Iris pigment epithelial cell (primary cell): ENCODE measurements at regions not wholly inside any gene's neighbourhood (a gene's known extent, or its start where the extent isn't known, plus 50 kb on each side); places are given as distances from the start of the nearest gene placed in this dataset.
"Not testable (repeated sequence)": the region's sequence is repeated elsewhere in the genome, so short reads cannot be mapped to it uniquely, and the experiment has no call there.

Experiments
- DNase-seq: peaks from one replicate; pipeline ENCODE4 v3.0.0-alpha.2; 2011; ENCODE audit warnings: low read depth

- DNase-seq = no peak
These were observed 82.2 kb upstream of the ID2 start for GRCh38 chr2:8599421-8600242.

DNA sequence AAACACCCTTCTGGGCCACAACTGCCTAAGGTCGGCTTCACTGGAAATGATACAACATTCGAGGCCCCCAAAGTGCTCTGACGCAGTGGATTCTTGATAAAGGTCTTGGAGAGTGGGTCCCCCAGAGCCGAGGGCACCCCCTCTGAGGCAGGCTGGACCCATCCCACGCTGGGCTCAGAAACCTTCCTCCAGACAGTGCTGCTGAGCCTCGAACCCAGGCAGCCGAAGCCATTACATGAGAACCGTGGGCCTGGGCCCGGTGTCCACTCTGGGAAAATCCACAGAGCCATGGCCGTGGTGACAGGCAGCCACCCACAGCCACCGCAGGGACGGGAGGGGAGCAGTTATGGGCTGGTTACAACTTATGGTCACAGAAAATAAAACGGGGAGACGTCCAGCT, 81.4 kb upstream of the ID2 start:
- DNase-seq = no peak

DNA sequence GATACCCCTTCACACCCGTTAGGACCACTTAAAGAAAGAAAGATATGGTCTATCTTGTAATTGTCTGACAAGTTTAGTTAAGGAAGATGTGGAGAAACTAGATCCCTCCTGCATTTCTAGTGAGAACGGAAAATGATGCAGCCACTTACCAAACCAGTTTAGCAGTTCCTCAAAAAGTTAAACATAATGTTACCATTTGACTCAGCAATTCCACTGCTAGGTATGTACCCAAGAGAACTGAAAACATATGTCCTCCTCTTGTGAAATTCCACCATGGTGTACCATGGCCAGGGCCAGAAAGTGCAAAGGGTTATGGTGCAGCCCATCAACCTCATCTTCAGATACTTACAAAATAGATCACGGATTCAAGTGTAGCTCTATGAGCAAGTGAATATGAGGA, 79.0 kb upstream of the ID2 start:
- no peak for DNase-seq

GRCh38 chr2:8603356-8603755, 78.5 kb upstream of the ID2 start:
- not testable (repeated sequence) for DNase-seq

DNA sequence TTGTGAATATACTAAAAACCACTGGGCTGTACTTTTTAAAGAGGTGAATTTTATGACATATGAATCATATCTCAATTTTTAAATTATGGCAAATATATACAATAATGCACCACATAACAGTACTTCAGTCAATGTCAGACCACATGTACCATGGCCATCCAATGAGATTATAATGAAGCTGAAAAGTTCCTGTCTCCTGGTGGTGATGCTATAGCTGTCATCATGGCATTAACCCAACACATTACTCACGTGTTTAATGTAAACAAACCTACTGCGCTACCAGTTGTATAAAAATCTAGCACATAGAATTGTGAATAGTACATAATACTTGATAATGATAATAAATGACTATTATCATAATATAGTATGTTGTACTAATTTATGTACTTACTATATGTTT, 77.6 kb upstream of the ID2 start:
- peak; percentile 25 for DNase-seq

- DNase-seq = peak; percentile 32
These were observed 76.3 kb upstream of the ID2 start for GRCh38 chr2:8605351-8606065.

- no peak for DNase-seq
These were observed 75.6 kb upstream of the ID2 start for GRCh38 chr2:8606226-8606625.

DNA sequence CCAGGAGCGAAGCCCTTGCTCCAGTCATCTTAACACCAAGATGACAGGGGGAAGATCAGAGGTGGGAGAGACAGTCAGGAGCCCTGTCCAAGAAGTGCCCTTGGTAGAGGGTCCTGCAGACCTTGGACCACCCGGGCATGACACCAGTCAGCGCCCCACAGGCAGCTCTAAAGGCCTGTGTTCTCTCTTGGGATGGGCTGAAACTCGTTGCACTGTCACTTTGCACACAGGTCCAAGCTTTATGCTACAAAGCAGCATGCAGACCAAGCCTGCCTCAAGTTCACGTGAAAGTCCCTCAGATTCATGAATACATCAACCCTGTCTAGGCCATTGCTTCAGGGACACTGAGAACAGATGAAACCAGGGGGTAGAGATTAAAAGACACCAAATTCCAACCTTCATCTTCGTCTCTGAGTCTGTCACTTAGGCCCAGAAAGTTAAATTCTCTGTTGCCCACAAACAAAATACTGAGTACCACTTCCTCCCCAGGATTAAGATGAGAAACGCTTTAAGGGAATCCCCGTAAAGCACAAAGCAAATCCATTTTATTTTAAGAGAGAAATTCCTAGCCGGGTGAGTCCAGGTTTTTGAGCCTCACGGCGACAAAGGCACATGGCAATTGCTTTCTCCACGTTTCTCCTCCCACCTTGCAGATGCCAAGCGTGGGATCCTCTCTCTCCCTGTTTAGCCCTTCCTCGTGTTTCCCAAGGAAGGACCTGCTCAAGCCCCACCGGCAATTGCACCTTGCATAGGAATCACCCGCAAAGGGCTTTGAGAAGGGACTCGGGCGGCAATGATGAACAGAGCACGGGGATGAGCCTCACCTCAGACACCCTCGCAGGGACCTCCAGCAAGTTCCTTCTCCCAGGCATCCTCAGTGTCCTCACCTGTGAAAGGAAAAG, 75.0 kb upstream of the ID2 start:
- DNase-seq = no peak

GRCh38 chr2:8607606-8608005, 74.2 kb upstream of the ID2 start:
- peak; percentile 71 for DNase-seq

DNA sequence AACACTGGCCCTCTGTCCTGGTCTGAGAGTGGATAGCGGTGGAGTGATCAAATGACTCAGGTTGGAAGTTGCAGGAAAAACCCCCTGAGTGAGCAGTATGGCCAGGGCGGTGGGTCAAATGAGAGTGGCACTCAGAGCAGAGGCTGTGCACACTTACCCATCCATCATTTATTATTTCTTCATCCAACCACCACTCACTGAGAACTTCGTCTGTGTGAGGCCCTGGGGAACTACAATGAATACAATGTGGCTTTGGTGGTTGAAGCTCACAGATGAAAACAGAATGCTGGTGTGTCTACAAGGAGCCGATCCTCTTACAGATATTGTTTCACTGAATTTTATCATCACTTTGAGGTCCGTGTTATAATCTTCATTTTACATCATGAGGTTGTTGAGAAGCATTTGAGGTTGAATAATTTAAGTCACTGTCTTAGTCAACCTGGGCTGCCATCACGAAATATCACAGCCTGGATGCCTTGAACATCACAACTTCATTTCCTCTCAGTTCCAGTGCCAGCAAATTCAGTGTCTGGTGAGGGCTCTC, 73.4 kb upstream of the ID2 start:
- peak; percentile 4 for DNase-seq

- DNase-seq = peak; percentile 19
These were observed 72.5 kb upstream of the ID2 start for GRCh38 chr2:8609357-8609811.

DNA sequence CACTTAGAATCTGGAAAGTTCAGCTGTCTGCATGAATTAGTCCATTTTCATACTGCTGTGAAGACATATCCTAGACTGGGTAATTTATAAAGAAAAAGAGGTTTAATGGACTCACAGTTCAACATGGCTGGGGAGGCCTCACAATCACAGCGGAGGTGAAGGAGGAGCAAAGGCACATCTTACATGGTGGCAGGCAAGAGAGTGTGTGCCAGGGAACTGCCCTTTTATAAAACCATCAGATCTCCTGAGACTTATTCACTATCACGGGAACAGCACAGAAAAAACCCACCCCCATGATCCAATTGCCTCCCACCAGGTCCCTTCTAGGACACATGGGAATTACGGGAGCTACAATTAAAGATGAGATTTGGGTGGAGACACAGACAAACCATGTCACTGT, 71.1 kb upstream of the ID2 start:
- not testable (repeated sequence) for DNase-seq

GRCh38 chr2:8611246-8611645, 70.6 kb upstream of the ID2 start:
- DNase-seq = no peak

GRCh38 chr2:8611700-8612099, 70.2 kb upstream of the ID2 start:
- DNase-seq = no peak

DNA sequence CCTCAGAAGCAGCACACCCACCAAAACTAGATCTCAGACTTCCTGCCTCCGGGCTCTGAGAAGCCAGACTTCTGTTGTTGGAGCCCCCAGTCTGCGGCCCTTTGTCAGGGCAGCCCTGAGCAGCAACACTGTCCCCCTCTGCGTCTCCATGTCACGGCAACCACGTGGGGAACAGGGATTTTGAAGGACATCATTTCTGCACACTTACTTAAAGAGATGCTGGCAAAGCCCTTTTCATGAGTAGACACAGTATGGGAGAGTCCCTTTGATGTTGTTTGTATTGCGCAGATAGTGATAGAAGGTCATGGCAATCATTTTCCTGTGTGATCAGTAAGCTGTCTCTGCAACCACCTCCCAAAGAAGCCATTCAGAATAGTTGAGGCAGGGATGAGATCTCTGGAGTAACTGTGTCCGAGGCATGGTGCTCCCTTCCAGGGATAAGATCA, 69.1 kb upstream of the ID2 start:
- no peak for DNase-seq

- DNase-seq = not testable (repeated sequence)
These were observed 68.5 kb upstream of the ID2 start for GRCh38 chr2:8613207-8613999.

DNA sequence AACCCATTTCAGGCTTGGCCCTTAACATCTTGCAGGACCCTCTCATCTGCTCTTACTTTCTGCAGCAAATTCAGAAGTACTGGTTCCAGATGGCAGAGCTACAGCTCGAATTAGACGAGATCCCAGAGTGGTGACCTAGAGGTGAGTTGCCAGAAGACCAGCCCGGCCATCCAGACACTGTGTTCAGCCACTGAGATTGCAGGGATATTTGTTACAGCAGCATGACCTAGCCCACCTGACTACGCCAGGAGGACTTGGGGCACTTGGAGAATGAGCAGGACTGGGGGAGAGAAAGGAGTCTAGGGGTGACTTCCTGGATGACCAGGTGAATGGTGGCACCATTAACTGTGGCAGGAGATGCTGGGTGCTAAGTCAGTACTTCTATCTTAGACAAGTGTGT, 67.2 kb upstream of the ID2 start:
- no peak for DNase-seq

GRCh38 chr2:8615252-8615575, 66.6 kb upstream of the ID2 start:
- no peak for DNase-seq

DNA sequence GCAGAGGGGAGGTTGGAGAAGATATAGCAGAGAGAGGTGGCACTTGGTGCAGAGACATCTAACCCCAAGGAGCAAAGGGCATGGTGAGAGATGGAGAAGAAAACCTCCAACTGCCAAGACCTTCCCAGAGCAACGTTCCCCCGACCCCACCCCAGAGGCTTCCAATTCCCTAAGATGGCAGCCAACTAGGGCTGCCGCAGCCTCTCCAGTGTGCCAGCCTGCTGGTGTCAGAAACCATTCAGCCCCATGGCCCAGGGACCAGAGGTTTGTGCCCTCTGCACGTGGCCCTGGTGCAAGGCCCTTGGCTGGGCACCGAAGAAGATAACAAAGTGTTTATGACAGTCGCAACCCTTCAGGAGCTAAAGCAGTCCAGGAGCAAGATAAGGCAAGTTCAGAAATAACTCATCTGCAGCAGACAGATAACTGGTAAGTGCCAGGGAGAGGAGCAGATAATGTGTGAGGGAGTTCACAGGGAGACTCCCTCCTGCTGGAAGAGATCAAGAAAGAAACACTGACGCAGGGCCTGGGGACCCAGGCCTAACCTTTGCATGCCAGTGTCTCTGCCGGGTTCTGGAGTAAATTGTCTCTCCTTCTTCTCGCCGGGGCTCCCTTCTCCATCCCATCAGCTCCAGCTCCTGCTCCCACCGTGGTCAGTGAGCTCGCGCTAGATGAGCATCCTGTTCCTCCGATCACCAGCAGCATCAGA, 66.1 kb upstream of the ID2 start:
- DNase-seq = no peak

- DNase-seq = no peak
These were observed 64.8 kb upstream of the ID2 start for GRCh38 chr2:8617048-8617447.

DNA sequence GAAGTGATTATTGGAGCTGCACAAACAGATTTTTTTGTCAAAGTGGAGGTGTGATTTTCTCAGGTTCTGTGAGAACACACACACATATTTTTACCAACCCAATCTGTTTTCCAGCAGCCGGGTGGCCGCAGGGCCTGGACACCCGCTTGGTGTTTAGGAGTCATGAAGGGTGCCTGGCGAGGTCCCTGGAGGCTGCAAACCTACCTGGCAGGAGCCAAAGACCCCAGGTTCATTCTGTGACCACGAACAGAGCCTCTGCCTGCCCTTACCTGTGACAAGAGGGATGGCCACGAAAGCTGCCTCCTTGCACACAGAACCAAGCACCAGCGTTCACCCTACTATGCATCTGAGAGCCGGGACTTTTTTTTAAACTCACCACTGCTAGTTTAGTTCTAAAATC, 64.3 kb upstream of the ID2 start:
- DNase-seq = no peak
